ENCODE measurements at regions not wholly inside any gene's neighbourhood (a gene's known extent, or its start where the extent isn't known, plus 50 kb on each side); places are given as distances from the start of the nearest gene placed in this dataset.

- Histone ChIP-seq H3K27me3 (ENCODE audit: control insufficient read depth, insufficient read depth, low read length) (no peaks in the 10 kb centered on the region), H3K9me3 (ENCODE audit: control insufficient read depth, insufficient read depth, low read depth, low read length) (no peaks in the 10 kb centered on the region), H3K9ac (ENCODE audit: low read length) (no peak overlapping the region), H3K27ac (ENCODE audit: low read depth, low read length) (no peak overlapping the region), H3K36me3 (ENCODE audit: control insufficient read depth, insufficient read depth, low read length) (no peaks in the 10 kb centered on the region), H3K4me1 (ENCODE audit: control insufficient read depth, insufficient read depth, low read length) (no peaks in the 10 kb centered on the region), H3K4me3 (ENCODE audit: low read depth, low read length) (no peak overlapping the region)
Observed at GRCh38 chr11:129611661-129612446, 203.8 kb upstream of the TMEM45B start.

- Histone ChIP-seq H3K4me1 (ENCODE audit: control insufficient read depth, insufficient read depth, low read length) (no peaks in the 10 kb centered on the region), H3K4me3 (ENCODE audit: low read depth, low read length) (no peak overlapping the region), H3K9ac (ENCODE audit: low read length) (no peak overlapping the region), H3K27me3 (ENCODE audit: control insufficient read depth, insufficient read depth, low read length) (no peaks in the 10 kb centered on the region), H3K27ac (ENCODE audit: low read depth, low read length) (no peak overlapping the region), H3K36me3 (ENCODE audit: control insufficient read depth, insufficient read depth, low read length) (no peaks in the 10 kb centered on the region), H3K9me3 (ENCODE audit: control insufficient read depth, insufficient read depth, low read depth, low read length) (no peaks in the 10 kb centered on the region)
Observed at GRCh38 chr11:129612447-129612961, 203.1 kb upstream of the TMEM45B start.

- Histone ChIP-seq H3K4me1 (ENCODE audit: control insufficient read depth, insufficient read depth, low read length) (no peaks in the 10 kb centered on the region), H3K9ac (ENCODE audit: low read length) (no peak overlapping the region), H3K9me3 (ENCODE audit: control insufficient read depth, insufficient read depth, low read depth, low read length) (no peaks in the 10 kb centered on the region), H3K27me3 (ENCODE audit: control insufficient read depth, insufficient read depth, low read length) (no peaks in the 10 kb centered on the region), H3K27ac (ENCODE audit: low read depth, low read length) (no peak overlapping the region), H3K36me3 (ENCODE audit: control insufficient read depth, insufficient read depth, low read length) (no peaks in the 10 kb centered on the region), H3K4me3 (ENCODE audit: low read depth, low read length) (no peak overlapping the region)
Observed at GRCh38 chr11:129613071-129613470, 202.6 kb upstream of the TMEM45B start.

- H3K4me1 ChIP-seq (ENCODE audit: control insufficient read depth, insufficient read depth, low read length): no peaks in the 10 kb centered on the region
- no peak overlapping the region for H3K4me3 ChIP-seq (ENCODE audit: low read depth, low read length)
- H3K9ac ChIP-seq (ENCODE audit: low read length): no peak overlapping the region
- H3K27me3 ChIP-seq (ENCODE audit: control insufficient read depth, insufficient read depth, low read length): no peaks in the 10 kb centered on the region
- no peaks in the 10 kb centered on the region for H3K9me3 ChIP-seq (ENCODE audit: control insufficient read depth, insufficient read depth, low read depth, low read length)
- no peaks in the 10 kb centered on the region for H3K36me3 ChIP-seq (ENCODE audit: control insufficient read depth, insufficient read depth, low read length)
- no peak overlapping the region for H3K27ac ChIP-seq (ENCODE audit: low read depth, low read length)
Observed at GRCh38 chr11:129614256-129614944, 201.2 kb upstream of the TMEM45B start.

GRCh38 chr11:129618046-129618569 is 197.5 kb upstream of the TMEM45B start:
- Histone ChIP-seq H3K4me3 (ENCODE audit: low read depth, low read length) (no peak overlapping the region), H3K4me1 (ENCODE audit: control insufficient read depth, insufficient read depth, low read length) (no peaks in the 10 kb centered on the region), H3K9me3 (ENCODE audit: control insufficient read depth, insufficient read depth, low read depth, low read length) (no peaks in the 10 kb centered on the region), H3K27ac (ENCODE audit: low read depth, low read length) (no peak overlapping the region), H3K9ac (ENCODE audit: low read length) (no peak overlapping the region), H3K27me3 (ENCODE audit: control insufficient read depth, insufficient read depth, low read length) (no peaks in the 10 kb centered on the region), H3K36me3 (ENCODE audit: control insufficient read depth, insufficient read depth, low read length) (no peaks in the 10 kb centered on the region)

- Histone ChIP-seq H3K4me1 (ENCODE audit: control insufficient read depth, insufficient read depth, low read length) (no peaks in the 10 kb centered on the region), H3K9ac (ENCODE audit: low read length) (no peak overlapping the region), H3K4me3 (ENCODE audit: low read depth, low read length) (no peak overlapping the region), H3K36me3 (ENCODE audit: control insufficient read depth, insufficient read depth, low read length) (no peaks in the 10 kb centered on the region), H3K27ac (ENCODE audit: low read depth, low read length) (no peak overlapping the region), H3K27me3 (ENCODE audit: control insufficient read depth, insufficient read depth, low read length) (no peaks in the 10 kb centered on the region), H3K9me3 (ENCODE audit: control insufficient read depth, insufficient read depth, low read depth, low read length) (no peaks in the 10 kb centered on the region)
Observed at GRCh38 chr11:129620237-129621104, 195.2 kb upstream of the TMEM45B start.

GRCh38 chr11:129625930-129626329 is 189.7 kb upstream of the TMEM45B start:
- Histone ChIP-seq H3K27ac (ENCODE audit: low read depth, low read length) (no peak overlapping the region), H3K36me3 (ENCODE audit: control insufficient read depth, insufficient read depth, low read length) (no peaks in the 10 kb centered on the region), H3K27me3 (ENCODE audit: control insufficient read depth, insufficient read depth, low read length) (no peaks in the 10 kb centered on the region), H3K9ac (ENCODE audit: low read length) (no peak overlapping the region), H3K4me3 (ENCODE audit: low read depth, low read length) (no peak overlapping the region), H3K4me1 (ENCODE audit: control insufficient read depth, insufficient read depth, low read length) (no peaks in the 10 kb centered on the region), H3K9me3 (ENCODE audit: control insufficient read depth, insufficient read depth, low read depth, low read length) (peaks cover 4% of the 10 kb centered on the region)

- Histone ChIP-seq H3K9ac (ENCODE audit: low read length) (no peak overlapping the region), H3K27ac (ENCODE audit: low read depth, low read length) (no peak overlapping the region), H3K9me3 (ENCODE audit: control insufficient read depth, insufficient read depth, low read depth, low read length) (peaks cover 4% of the 10 kb centered on the region), H3K4me1 (ENCODE audit: control insufficient read depth, insufficient read depth, low read length) (no peaks in the 10 kb centered on the region), H3K27me3 (ENCODE audit: control insufficient read depth, insufficient read depth, low read length) (no peaks in the 10 kb centered on the region), H3K36me3 (ENCODE audit: control insufficient read depth, insufficient read depth, low read length) (no peaks in the 10 kb centered on the region), H3K4me3 (ENCODE audit: low read depth, low read length) (no peak overlapping the region)
Observed at GRCh38 chr11:129631201-129631600, 184.4 kb upstream of the TMEM45B start.

GRCh38 chr11:129636926-129637325 is 178.7 kb upstream of the TMEM45B start:
- Histone ChIP-seq H3K9ac (ENCODE audit: low read length) (no peak overlapping the region), H3K4me1 (ENCODE audit: control insufficient read depth, insufficient read depth, low read length) (no peaks in the 10 kb centered on the region), H3K9me3 (ENCODE audit: control insufficient read depth, insufficient read depth, low read depth, low read length) (no peaks in the 10 kb centered on the region), H3K27me3 (ENCODE audit: control insufficient read depth, insufficient read depth, low read length) (no peaks in the 10 kb centered on the region), H3K27ac (ENCODE audit: low read depth, low read length) (no peak overlapping the region), H3K36me3 (ENCODE audit: control insufficient read depth, insufficient read depth, low read length) (no peaks in the 10 kb centered on the region), H3K4me3 (ENCODE audit: low read depth, low read length) (no peak overlapping the region)

GRCh38 chr11:129637473-129637872 is 178.2 kb upstream of the TMEM45B start:
- H3K27ac ChIP-seq (ENCODE audit: low read depth, low read length): no peak overlapping the region
- no peaks in the 10 kb centered on the region for H3K36me3 ChIP-seq (ENCODE audit: control insufficient read depth, insufficient read depth, low read length)
- H3K9ac ChIP-seq (ENCODE audit: low read length): no peak overlapping the region
- no peaks in the 10 kb centered on the region for H3K4me1 ChIP-seq (ENCODE audit: control insufficient read depth, insufficient read depth, low read length)
- H3K27me3 ChIP-seq (ENCODE audit: control insufficient read depth, insufficient read depth, low read length): no peaks in the 10 kb centered on the region
- H3K9me3 ChIP-seq (ENCODE audit: control insufficient read depth, insufficient read depth, low read depth, low read length): no peaks in the 10 kb centered on the region
- no peak overlapping the region for H3K4me3 ChIP-seq (ENCODE audit: low read depth, low read length)
